BJ (cell line): ENCODE measurements at regions not wholly inside any gene's neighbourhood (a gene's known extent, or its start where the extent isn't known, plus 50 kb on each side); places are given as distances from the start of the nearest gene placed in this dataset.

Experiments used
- CTCF ChIA-PET: fragments of 350-600 bp; formaldehyde crosslinking; extraction: SDS; loops from one replicate; lab custom pipeline; 2021; ENCODE audit warnings: antibody characterized with exemption, inconsistent platforms; lab: Yijun Ruan, JAX
- POLR2A ChIA-PET: fragments of 300-600 bp; sonication (Branson Sonifier 250); formaldehyde crosslinking; extraction: SDS; loops from one replicate; lab custom pipeline; 2021; ENCODE audit warnings: antibody characterized with exemption; lab: Charles Lee
- DNase-seq: peaks from one replicate; pipeline ENCODE4 v3.0.0-alpha.2; 2011; ENCODE audit warnings: low read depth
- H3K27me3 ChIP-seq: 2 replicates; pipeline ENCODE4 v1.6.0; 2011; ENCODE audit warnings: low read length; ENCODE audit not compliant: control insufficient read depth, insufficient read depth
- H3K36me3 ChIP-seq: 2 replicates; pipeline ENCODE4 v1.5.1; 2011; ENCODE audit warnings: low read length; ENCODE audit not compliant: control insufficient read depth, insufficient read depth
- H3K4me3 ChIP-seq: 2 replicates; pipeline ENCODE4 v1.5.1; 2011; ENCODE audit warnings: low read depth, mild to moderate bottlenecking, control low read depth, low read length
- CTCF ChIP-seq: IDR thresholded peaks from 2 replicates; pipeline ENCODE4 v1.5.1; 2011; ENCODE audit warnings: low read depth, mild to moderate bottlenecking, control low read depth, inconsistent platforms, low read length, moderate library complexity; ENCODE audit not compliant: insufficient read depth

GRCh38 chr9:1580215-1580614 is 434.9 kb upstream of the SMARCA2 start:
- TF ChIP-seq CTCF: no peak
- ChIA-PET CTCF (no interaction called here), POLR2A (no interaction called here)
- no peak overlapping the region for H3K4me3 ChIP-seq
- H3K36me3 ChIP-seq: no peaks in the 10 kb centered on the region
- no peaks in the 10 kb centered on the region for H3K27me3 ChIP-seq
- DNase-seq: no peak

GRCh38 chr9:1581926-1582325 is 433.2 kb upstream of the SMARCA2 start:
- H3K4me3 ChIP-seq: no peak overlapping the region
- no peaks in the 10 kb centered on the region for H3K36me3 ChIP-seq
- DNase-seq: no peak
- ChIA-PET CTCF (interaction anchor here (1.2 kb wide), 1 partner anchor 24 kb away, joined by 6 read pairs; no protein-coding TSS in a partner anchor), POLR2A (no interaction called here)
- no peak for TF ChIP-seq CTCF
- no peaks in the 10 kb centered on the region for H3K27me3 ChIP-seq

- no peak for TF ChIP-seq CTCF
- H3K27me3 ChIP-seq: no peaks in the 10 kb centered on the region
- ChIA-PET CTCF (no interaction called here), POLR2A (no interaction called here)
- no peak overlapping the region for H3K4me3 ChIP-seq
- no peaks in the 10 kb centered on the region for H3K36me3 ChIP-seq
- DNase-seq: no peak
These were observed 423.8 kb upstream of the SMARCA2 start for GRCh38 chr9:1591310-1591709.

- Histone ChIP-seq H3K4me3 (no peak overlapping the region), H3K27me3 (no peaks in the 10 kb centered on the region), H3K36me3 (no peaks in the 10 kb centered on the region)
- ChIA-PET CTCF (no interaction called here), POLR2A (no interaction called here)
- TF ChIP-seq CTCF: no peak
- DNase-seq: no peak
These were observed 416.9 kb upstream of the SMARCA2 start for GRCh38 chr9:1598270-1598669.

- ChIA-PET CTCF (interaction anchor here (1.3 kb wide), 1 partner anchor 23 kb away, joined by 4 read pairs; no protein-coding TSS in a partner anchor), POLR2A (no interaction called here)
- no peak for TF ChIP-seq CTCF
- DNase-seq: no peak
- H3K36me3 ChIP-seq: no peaks in the 10 kb centered on the region
- H3K4me3 ChIP-seq: no peak overlapping the region
- no peaks in the 10 kb centered on the region for H3K27me3 ChIP-seq
These were observed 415.2 kb upstream of the SMARCA2 start for GRCh38 chr9:1599961-1600360.
